Left lung (tissue), 4 donors: ENCODE measurements at regions not wholly inside any gene's neighbourhood (a gene's known extent, or its start where the extent isn't known, plus 50 kb on each side); places are given as distances from the start of the nearest gene placed in this dataset.

ENCODE experiments used
- ATAC-seq: fragments of 200-7000 bp; cut with Tn5 transposase; one replicate; pipeline ENCODE4 v1.9.1; 2020; ENCODE audit warnings: moderate library complexity
- DNase-seq, 4 donors: peaks; one replicate each; pipeline ENCODE4 v3.0.0-alpha.2; 2013 to 2020
- H3K27ac ChIP-seq, 2 donors: fragments of 200-600 bp; sonication (generic) in 1 of 2; one replicate each; pipeline versions ENCODE4 v1.5.0 to v1.8.0; 2020 to 2021
- H3K27me3 ChIP-seq, 2 donors: fragments of 200-600 bp; sonication (generic) in 1 of 2; one replicate each; pipeline versions ENCODE4 v1.5.0 to v1.8.0; 2020 to 2021
- H3K36me3 ChIP-seq, 2 donors: fragments of 200-600 bp; sonication (generic) in 1 of 2; one replicate each; pipeline versions ENCODE4 v1.5.0 to v1.8.0; 2020 to 2021
- H3K4me1 ChIP-seq, 2 donors: fragments of 200-600 bp; one replicate each; pipeline ENCODE4 v1.8.0; 2021
- H3K4me3 ChIP-seq, 2 donors: fragments of 200-600 bp; sonication (generic) in 1 of 2; one replicate each; pipeline versions ENCODE4 v1.5.0 to v1.8.0; 2020 to 2021; ENCODE audit warnings: mild to moderate bottlenecking in 1 of 2
- H3K9me3 ChIP-seq, 2 donors: fragments of 200-600 bp; sonication (generic) in 1 of 2; one replicate each; pipeline versions ENCODE4 v1.5.0 to v1.8.0; 2020 to 2021
- intact Hi-C, 2 donors: fragments of 100-400 bp; cut with DNase I; formaldehyde crosslinking; loops; one replicate each; pipeline versions ENCODE4 v1.11.2 to v1.14.2; 2022
- TF ChIP-seq, protein P1 (sequence below), 2 donors: fragments of 200-600 bp; sonication (generic) in 1 of 2; IDR thresholded peaks; one replicate each; pipeline versions ENCODE4 v1.5.0 to v1.8.0; 2021; ENCODE audit warnings: antibody characterized with exemption in 2 of 2
- donor health status: DM: no; HTN: yes; CAD: no.
- donor health status: DM: no; HTN: no; CAD: no.

DNA sequence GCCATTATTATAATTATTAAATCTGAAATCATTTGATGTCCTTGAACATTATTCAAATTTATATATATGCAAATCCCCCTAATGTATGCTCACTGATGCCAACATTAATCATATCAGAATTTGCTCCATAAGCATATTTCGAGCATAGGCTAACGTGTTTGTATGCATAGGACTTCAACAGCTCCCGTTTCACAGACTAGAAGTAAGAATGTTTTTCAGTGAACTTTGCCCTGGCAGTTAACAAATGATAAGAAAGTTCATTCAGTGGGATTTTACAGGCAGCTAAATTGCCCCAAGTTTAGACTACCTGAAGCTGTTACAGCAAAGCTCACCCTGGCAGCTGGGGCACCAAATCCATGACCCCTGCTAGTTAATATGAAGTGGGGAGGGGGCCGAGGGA, 272.0 kb downstream of the LNPK start:
- intact Hi-C loops = no loop called here
- no peak overlapping the region for H3K4me3 ChIP-seq
- TF ChIP-seq, protein P1, sequence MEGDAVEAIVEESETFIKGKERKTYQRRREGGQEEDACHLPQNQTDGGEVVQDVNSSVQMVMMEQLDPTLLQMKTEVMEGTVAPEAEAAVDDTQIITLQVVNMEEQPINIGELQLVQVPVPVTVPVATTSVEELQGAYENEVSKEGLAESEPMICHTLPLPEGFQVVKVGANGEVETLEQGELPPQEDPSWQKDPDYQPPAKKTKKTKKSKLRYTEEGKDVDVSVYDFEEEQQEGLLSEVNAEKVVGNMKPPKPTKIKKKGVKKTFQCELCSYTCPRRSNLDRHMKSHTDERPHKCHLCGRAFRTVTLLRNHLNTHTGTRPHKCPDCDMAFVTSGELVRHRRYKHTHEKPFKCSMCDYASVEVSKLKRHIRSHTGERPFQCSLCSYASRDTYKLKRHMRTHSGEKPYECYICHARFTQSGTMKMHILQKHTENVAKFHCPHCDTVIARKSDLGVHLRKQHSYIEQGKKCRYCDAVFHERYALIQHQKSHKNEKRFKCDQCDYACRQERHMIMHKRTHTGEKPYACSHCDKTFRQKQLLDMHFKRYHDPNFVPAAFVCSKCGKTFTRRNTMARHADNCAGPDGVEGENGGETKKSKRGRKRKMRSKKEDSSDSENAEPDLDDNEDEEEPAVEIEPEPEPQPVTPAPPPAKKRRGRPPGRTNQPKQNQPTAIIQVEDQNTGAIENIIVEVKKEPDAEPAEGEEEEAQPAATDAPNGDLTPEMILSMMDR (IDR thresholded peaks at IDR 0.05) = no peak
- H3K4me1 ChIP-seq = no peaks in the 10 kb centered on the region
- H3K27me3 ChIP-seq = no peaks in the 10 kb centered on the region
- H3K27ac ChIP-seq = no peak overlapping the region
- H3K9me3 ChIP-seq = no peaks in the 10 kb centered on the region
- no peaks in the 10 kb centered on the region for H3K36me3 ChIP-seq
- DNase-seq = no peak
- ATAC-seq = no peak

DNA sequence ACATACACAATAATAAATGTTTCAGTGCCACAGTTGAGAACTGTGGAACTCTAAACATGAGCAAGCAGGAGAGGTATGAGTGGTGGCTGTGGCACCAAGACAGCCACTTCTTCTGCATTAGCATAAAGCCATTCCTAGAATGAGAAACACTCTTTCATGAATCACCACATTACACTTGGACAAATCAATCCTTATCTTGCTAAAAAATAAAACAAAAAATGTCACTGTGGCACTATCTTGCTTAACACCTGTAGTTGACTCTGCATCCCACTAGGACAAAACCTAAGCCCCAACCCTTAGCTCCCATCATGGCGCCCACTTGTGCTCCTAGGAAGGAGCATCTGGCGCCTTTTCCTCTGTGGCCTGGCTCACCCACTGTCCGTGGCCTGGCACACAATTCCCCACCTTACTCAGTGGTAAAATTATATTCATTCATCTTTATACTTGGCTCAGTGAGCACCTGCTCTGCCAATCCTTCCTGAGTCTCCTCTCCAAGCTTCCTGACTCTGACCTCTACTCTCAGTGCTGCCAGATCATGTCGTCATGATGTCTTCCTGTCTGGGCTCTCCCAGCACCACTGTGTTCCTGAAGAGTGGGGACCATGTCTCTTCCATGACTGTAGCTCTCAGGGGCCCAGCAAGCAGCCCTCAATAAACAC, 272.9 kb downstream of the LNPK start:
- intact Hi-C loops = no loop called here

DNA sequence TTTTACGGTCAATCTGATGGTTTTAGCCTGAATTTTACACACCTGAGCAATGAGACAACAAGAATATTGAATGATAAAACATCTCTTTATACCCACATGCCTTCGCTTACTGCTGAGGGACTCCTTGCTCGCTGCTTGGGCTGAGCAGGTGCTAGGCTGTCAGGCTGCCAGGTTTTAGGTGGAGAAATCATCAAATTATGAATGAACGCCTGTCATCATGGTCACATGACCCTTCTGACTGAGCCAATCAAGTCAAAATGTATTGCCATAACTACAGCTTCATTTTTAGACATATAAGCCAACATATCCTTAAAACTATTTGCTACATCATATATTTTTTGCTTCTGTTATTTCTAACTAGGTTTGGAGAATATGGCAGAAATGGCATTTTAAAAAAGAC, 274.0 kb downstream of the LNPK start:
- no peaks in the 10 kb centered on the region for H3K9me3 ChIP-seq
- no peak for ATAC-seq
- TF ChIP-seq, protein P1 (IDR thresholded peaks at IDR 0.05) = no peak
- H3K27ac ChIP-seq = no peak overlapping the region
- DNase-seq = no peak
- H3K4me3 ChIP-seq = no peak overlapping the region
- H3K4me1 ChIP-seq = no peaks in the 10 kb centered on the region
- H3K36me3 ChIP-seq = no peaks in the 10 kb centered on the region
- H3K27me3 ChIP-seq = no peaks in the 10 kb centered on the region
- intact Hi-C loops = no loop called here

More for the DNA sequence above, 272.9 kb downstream of the LNPK start:
- ATAC-seq (no peak), DNase-seq (no peak)
- TF ChIP-seq, protein P1 (IDR thresholded peaks at IDR 0.05) = no peak
- H3K4me1 ChIP-seq = no peaks in the 10 kb centered on the region
- H3K4me3 ChIP-seq = no peak overlapping the region
- H3K27ac ChIP-seq = no peak overlapping the region
- H3K36me3 ChIP-seq = no peaks in the 10 kb centered on the region
- no peaks in the 10 kb centered on the region for H3K27me3 ChIP-seq
- H3K9me3 ChIP-seq = no peaks in the 10 kb centered on the region

DNA sequence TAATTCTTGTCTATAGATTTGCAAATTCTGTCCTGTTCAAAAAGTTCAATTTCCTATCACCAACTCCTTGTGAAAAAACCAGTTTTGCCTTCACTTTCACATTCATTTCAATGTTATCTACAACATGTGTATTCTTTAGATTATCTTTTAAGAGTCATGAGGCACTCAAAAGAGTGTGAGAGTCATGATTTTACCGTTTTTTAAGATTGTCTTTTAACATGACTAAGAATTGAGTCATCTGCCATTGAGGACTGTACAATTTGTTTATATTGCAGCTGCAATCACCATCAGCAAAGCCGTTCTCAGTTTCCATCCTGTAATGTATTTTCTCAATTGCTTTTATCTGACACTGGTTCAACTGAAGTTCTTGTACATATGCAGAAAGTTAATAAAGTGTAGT, 275.8 kb downstream of the LNPK start:
- ATAC-seq = no peak
- H3K4me3 ChIP-seq = no peak overlapping the region
- intact Hi-C loops = no loop called here
- H3K27ac ChIP-seq = no peak overlapping the region
- no peaks in the 10 kb centered on the region for H3K36me3 ChIP-seq
- H3K9me3 ChIP-seq = peaks cover 0 to 4% of the 10 kb centered on the region in 2 donors
- peak in 1 of 4 donors; percentile 5 for DNase-seq
- TF ChIP-seq, protein P1 (IDR thresholded peaks at IDR 0.05) = no peak
- no peaks in the 10 kb centered on the region for H3K4me1 ChIP-seq
- H3K27me3 ChIP-seq = no peaks in the 10 kb centered on the region

DNA sequence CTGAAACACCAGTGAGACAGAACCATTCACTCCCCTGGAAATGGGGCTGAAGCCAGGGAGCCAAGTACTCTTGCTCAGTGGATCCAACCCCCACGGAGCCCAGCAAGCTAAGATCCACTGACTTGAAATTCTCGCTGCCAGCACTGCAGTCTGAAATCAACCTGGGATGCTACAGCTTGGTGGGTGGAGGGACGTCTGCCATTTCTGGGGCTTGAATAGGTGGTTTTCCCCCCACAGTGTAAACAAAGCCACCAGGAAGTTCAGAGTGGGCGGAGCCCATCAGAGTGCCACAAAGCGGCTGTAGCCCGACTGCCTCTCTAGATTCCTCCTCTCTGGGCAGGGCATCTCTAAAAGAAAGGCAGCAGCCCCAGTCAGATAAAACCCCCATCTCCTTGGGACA, 292.8 kb downstream of the LNPK start:
- TF ChIP-seq, protein P1 (IDR thresholded peaks at IDR 0.05) = no peak

More for the DNA sequence above, 292.8 kb downstream of the LNPK start:
- H3K27ac ChIP-seq = no peak overlapping the region
- no peak overlapping the region for H3K4me3 ChIP-seq
- no peak for ATAC-seq
- H3K4me1 ChIP-seq = no peaks in the 10 kb centered on the region
- H3K9me3 ChIP-seq = no peaks in the 10 kb centered on the region
- no peaks in the 10 kb centered on the region for H3K36me3 ChIP-seq
- no peak for DNase-seq
- intact Hi-C loops = no loop called here
- peaks cover 0 to 22% of the 10 kb centered on the region in 2 donors for H3K27me3 ChIP-seq
